SHP77 treated with DMSO at 0.1 percent for 48 hours (cell line): ENCODE measurements at regions not wholly inside any gene's neighbourhood (a gene's known extent, or its start where the extent isn't known, plus 50 kb on each side); places are given as distances from the start of the nearest gene placed in this dataset.
"Not testable (repeated sequence)": the region's sequence is repeated elsewhere in the genome, so short reads cannot be mapped to it uniquely, and the experiment has no call there.

ENCODE experiments used
- DNase-seq: peaks from one replicate; lab custom pipeline; 2025; lab: John Stamatoyannopoulos, UW

- no peak for DNase-seq
These were observed 119.5 kb downstream of the TUBA3C start for GRCh38 chr13:19062019-19062646.

DNA sequence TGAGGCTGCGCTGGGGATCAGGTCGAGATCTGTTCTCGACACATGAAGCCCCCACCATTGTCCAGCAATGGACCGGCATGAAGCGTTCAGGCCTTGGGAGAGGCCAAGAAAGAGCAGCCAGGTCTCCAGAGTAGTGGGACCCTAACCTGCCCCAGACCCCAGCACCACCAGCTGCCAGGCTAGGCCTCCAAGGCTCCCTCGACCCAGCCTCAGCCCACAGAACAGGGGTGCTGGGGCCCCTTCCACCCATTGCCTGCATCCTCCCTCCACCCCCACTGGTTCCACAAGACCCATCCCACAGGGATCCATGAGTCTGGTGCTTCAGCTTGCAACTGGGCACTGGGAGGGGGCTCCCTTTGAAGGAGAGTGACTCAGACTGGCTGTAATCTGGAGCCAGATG, 120.3 kb downstream of the TUBA3C start:
- DNase-seq, result no peak

- DNase-seq, result no peak
These were observed 121.2 kb downstream of the TUBA3C start for GRCh38 chr13:19060311-19061002.

DNA sequence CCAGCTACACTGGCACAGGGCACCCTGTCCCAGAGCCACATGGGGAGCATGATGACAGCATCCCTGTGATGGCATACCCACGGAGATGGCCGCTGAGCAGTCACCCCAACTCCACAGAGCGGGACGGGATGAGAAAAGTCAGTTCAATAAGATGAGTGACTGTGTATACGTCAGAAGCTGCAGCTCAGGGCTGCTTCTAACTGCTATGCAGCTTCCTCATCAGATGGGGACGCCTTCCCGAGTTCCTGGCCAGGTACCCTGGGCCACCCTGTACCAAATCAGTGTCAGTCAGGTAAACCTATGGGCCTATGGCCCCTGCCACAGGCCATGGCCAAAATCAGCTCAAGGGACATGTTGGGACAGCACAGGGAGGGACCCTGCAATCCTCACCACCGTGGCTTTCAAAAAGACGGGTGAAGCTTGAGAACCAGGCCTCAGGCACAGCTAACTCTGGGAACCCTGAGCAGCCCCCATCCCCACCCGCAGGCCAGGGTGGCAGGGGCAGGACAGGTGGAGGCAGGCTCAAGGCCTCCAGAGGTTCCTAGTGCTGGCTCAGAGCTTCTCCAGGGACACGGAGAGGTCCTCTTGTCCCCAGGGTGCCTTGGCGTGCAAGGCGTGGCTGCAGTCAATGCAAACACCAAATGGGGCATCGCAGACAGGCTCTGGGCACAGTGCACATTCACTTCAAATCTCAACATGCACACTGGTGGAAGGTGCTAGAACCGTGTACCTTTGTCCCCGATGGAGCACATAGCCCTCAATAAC, 122.4 kb downstream of the TUBA3C start:
- no peak for DNase-seq

DNA sequence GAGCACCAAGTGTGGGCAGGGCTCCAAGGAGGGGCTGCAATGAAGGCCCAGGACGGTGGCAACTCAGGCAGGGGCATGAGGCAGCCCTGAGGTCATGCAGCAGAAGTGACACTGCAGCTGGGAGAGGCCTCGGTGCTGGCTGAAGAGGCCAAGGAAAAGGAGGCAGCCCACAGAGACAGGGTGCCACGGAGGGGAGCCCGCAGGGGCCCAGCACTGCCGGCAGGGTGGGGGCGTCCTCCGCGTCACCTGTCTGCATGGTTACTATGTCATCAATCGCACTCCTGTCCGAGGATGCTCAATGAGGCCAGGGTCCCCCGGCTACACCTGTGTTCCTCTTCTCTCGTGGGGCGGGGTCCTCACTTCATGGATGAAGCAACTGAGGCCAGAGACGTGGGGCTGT, 123.1 kb downstream of the TUBA3C start:
- no peak for DNase-seq

DNA sequence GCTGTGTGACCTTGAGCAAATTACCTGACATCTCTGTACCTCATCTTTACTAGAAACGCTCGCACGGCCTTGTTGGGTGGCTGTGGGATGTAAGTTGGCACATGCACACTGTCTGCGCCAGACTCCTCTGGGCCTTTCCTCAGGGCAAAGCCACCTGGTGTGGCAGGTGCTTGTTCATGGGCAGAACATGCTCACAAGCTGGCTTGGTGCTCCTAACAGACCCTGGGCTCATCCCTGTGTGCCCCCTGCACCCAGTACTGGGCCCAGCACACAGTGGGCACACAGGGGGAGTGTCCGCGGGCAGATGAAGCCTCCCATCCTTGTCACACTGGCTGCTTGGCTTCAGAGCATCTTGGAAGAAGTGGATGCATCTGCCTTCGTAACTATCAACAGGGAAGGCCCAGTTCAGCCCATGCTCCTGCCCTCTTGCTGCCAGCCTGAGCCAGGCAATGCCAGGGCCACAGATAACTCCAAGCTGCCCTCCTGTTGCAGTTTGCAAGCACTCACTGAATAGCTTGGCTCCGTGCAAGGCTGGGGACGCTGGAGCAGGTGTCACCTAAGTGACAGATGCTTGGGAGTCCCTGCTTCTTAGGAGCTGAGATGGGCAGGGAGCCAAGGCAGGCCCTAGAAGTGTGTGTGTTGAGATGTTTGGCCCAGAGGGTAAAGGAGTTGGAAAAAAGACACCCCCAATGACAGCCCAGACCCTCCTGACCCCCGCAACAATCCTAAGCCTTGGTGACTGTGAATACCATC, 123.9 kb downstream of the TUBA3C start:
- no peak for DNase-seq

DNA sequence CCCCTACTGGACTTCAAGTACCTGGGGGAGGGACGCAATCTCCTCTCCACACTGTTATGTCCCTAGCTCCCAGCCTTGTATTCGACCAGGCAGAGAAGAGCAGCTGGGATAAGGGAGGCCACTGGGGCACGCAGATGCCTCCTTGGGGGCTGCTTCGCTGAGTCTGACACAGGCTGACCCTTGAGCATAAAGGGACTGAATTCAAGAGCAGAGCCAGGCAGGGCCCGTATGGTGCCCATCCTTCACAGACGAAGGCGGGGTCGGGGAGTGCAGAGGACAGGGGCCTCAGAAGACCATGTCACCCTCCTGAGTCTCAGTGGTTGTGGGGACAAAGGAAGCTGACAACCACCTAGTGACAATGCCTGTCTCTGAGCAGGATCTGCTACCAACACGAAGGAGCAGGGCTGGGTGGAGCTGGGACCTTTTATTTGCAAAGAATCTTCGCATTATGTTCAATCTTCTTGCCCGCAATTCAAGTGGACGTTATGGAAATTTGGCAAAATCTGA, 124.6 kb downstream of the TUBA3C start:
- DNase-seq, result no peak

- no peak for DNase-seq
These were observed 125.2 kb downstream of the TUBA3C start for GRCh38 chr13:19056355-19056880.

- no peak for DNase-seq
These were observed 126.0 kb downstream of the TUBA3C start for GRCh38 chr13:19055611-19056010.

DNA sequence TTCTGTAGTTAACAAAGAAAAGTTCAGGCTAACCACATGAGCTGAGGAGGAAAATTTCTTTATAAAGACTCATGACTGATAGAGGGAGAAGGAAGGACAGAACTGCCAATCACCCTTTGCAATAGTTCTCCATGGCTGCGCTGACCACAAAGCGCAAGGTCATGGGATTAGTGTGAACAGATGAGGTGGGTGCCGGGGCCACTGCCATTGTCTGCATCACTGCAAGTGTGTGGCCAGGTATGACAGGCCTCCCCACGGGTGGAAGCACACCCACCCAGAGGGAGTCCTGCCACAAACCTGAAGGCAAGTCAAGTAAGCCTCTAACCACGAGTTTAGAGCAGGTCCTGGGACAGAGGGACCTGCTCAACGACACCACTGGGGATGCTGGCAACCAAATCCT, 128.1 kb downstream of the TUBA3C start:
- DNase-seq, result no peak

- no peak for DNase-seq
These were observed 128.7 kb downstream of the TUBA3C start for GRCh38 chr13:19052931-19053330.

DNA sequence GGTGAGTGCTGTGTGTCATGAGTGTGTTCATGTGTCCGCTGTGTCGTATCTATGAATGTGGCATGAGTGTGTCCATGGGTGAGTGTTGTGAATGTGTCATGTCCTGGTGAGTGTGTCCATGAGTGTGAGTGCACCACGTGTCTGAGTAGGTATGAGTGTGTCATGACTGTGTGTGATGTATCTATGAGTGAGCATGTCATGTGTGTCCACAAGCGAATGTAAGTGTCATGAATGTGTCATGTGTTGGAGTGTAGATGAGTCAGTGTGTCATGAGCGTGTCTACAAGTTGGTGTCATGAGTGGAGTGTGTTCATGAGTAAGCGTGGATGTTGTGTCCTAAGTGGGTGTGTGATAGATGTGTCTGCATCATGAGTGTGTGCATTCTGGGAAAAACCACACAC, 129.4 kb downstream of the TUBA3C start:
- no peak for DNase-seq

- DNase-seq, result no peak
These were observed 130.7 kb downstream of the TUBA3C start for GRCh38 chr13:19050901-19051300.

DNA sequence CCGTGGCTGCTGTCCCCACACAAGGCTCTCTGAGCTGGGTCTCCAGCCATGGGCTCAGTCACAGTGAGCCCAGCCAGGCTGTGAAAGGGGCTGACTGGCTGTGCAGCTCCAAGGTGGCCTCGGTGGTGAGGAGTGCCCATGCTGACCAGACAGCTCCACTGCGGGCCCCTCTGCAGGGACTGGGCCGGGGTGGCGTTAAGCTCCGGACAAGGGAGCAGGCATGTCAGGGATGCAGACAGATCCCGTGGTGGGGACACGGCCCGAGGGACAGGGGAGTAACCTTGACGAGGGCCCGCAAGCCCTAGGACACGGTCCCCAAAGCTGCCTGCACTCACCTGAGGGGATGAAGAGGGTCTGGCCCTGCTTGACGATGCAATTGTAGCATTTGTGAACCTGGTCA, 132.0 kb downstream of the TUBA3C start:
- not testable (repeated sequence) for DNase-seq

GRCh38 chr13:19048381-19048780, 133.2 kb downstream of the TUBA3C start:
- DNase-seq, result no peak

DNA sequence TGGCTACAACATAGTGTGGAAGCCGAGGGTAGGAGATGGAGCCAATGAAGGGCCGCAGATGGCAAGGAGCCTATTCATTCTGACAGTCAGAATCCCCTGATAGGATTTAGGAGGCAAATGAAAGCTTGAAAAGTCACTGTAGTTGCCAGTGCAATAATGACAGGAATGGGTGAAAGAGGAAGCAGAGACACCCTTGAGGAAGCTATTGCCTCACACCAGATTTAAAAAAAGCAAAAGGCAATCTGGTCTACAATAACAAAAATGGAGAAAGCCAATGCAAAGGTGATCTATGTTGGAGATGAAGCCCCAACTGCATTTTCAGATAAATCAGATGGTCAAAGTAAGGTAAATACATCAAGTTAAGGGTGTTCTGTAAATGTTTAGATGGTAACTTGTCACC, 158.5 kb downstream of the TUBA3C start:
- DNase-seq, result no peak

DNA sequence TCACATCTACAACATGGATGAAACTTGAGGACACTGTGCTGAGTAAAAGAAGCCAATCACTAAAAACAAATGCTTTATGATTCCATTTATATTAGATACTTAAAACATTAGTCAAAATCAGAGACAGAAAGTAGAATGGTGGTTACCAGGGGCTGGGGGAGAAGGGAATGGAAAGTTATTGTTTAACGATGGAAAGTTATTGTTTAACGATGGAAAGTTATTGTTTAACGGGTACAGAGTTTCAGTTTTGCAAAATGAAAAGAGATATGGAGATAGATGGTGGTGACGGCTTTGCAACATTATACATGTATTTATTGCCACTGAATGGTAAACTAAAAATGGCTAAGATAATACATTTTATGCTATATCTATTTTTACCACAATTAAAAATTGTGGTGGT, 160.6 kb downstream of the TUBA3C start:
- DNase-seq, result no peak

GRCh38 chr13:18998389-18998788, 183.2 kb downstream of the TUBA3C start:
- no peak for DNase-seq

DNA sequence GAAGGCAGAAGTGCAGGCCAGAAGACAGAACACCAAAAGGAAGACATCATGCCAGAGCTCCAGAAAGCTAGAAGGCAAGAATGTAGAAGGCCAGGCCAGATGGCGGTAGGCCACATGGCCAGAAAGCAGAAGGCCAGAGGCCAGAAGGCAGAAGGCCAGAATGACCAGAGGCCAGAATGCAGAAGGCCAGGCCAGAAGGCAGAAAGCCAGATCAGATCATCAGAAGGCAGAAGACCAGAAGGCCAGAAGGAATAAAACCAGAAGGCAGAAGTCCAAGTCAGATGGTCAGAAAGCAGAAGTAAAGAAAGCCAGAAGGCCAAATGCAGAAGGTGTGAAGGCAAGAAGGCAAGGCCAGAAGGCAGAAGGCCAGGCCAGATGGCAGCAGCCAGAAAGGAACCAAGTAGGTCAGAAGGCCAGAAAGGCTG, 185.0 kb downstream of the TUBA3C start:
- DNase-seq, result no peak

DNA sequence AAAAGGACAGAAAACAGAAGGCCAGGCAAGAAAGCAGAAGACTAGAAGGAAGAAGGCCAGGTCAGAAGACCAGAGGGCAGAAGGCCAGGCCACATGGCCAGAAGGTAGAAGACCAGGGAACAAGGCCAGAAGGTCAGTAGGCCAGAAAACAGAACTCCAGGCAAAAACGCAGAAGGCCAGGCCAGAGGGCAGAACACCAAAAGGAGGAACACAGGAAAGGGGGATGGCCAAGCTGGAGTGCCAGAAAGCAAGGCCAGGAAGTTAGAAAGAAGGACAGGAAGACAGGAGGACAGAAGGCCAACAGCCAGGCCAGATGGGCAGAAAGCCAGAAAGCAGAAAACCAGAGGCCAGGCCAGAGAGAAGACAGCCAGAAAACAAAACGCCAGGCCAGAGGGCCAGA, 185.4 kb downstream of the TUBA3C start:
- no peak for DNase-seq

DNA sequence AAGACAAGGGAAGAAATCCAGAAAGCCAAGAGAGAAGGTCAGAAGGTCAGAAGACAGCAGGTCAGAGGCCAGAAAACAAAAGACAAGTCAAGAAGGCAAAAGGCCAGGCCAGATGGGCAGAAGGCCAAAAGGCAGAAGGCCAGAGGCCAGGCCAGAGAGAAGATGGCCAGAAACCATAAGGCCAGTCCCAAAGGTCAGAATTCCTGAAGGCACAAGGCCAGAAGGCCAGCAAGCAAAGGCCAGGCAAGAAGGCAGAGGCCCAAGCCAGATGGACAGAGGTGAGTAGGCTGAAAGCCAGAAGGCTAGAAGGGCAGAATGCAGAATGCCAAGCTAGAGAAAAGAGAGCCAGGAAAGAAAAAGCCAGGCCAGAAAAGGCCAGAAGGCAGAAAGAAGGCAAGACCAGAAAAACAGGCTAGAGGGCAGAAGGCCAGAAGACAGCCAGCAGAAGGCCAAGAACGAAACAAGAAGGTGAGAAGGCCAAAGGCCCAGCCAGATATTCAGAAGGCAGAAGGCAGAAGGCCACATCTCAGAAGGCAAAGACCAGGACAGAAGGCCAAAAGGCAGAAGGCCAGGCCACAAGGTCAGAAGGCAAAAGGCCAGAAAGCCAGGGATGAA, 186.3 kb downstream of the TUBA3C start:
- no peak for DNase-seq
